Mesothelial cell of epicardium (in vitro differentiated cells): ENCODE measurements at regions not wholly inside any gene's neighbourhood (a gene's known extent, or its start where the extent isn't known, plus 50 kb on each side); places are given as distances from the start of the nearest gene placed in this dataset.

Experiments used
- DNase-seq, 2 experiments: peaks; one replicate each; pipeline ENCODE4 v3.0.0; 2021; ENCODE audit warnings: low spot score in 2 of 2; ENCODE audit not compliant: unreplicated experiment in 2 of 2
- H3K27ac Mint-ChIP-seq: 2 replicates; pipeline ENCODE4 v1.8.0; 2021; ENCODE audit warnings: mixed read lengths
- H3K27me3 Mint-ChIP-seq: 2 replicates; pipeline ENCODE4 v1.8.0; 2021; ENCODE audit warnings: low read depth, mixed read lengths
- H3K36me3 Mint-ChIP-seq: 2 replicates; pipeline ENCODE4 v1.8.0; 2021; ENCODE audit warnings: mixed read lengths
- H3K4me1 Mint-ChIP-seq: 2 replicates; pipeline ENCODE4 v1.8.0; 2021; ENCODE audit warnings: mixed read lengths
- H3K4me3 Mint-ChIP-seq: 2 replicates; pipeline ENCODE4 v1.8.0; 2021; ENCODE audit warnings: mild to moderate bottlenecking, moderate library complexity, mixed read lengths
- H3K9me3 Mint-ChIP-seq: 2 replicates; pipeline ENCODE4 v1.8.0; 2021; ENCODE audit warnings: mixed read lengths
- CTCF ChIP-seq: fragments of 200-600 bp; sonication (generic); IDR thresholded peaks from one replicate; pipeline ENCODE4 v1.5.0; 2021; ENCODE audit warnings: antibody characterized with exemption; ENCODE audit not compliant: unreplicated experiment

GRCh38 chr12:13784504-13784903, 196.9 kb downstream of the GRIN2B start:
- TF ChIP-seq CTCF: no peak
- Mint-ChIP-seq H3K4me3 (no peak overlapping the region), H3K9me3 (no peaks in the 10 kb centered on the region), H3K27ac (no peak overlapping the region), H3K27me3 (peaks cover 11% of the 10 kb centered on the region), H3K4me1 (peaks cover 10% of the 10 kb centered on the region), H3K36me3 (no peaks in the 10 kb centered on the region)
- DNase-seq: no peak

GRCh38 chr12:13780453-13780852, 200.9 kb downstream of the GRIN2B start:
- H3K4me3 Mint-ChIP-seq: no peak overlapping the region
- H3K4me1 Mint-ChIP-seq: peaks cover 10% of the 10 kb centered on the region
- no peaks in the 10 kb centered on the region for H3K36me3 Mint-ChIP-seq
- no peak for DNase-seq
- H3K27ac Mint-ChIP-seq: peak overlapping the region; percentile 26
- no peak for TF ChIP-seq CTCF
- H3K27me3 Mint-ChIP-seq: peaks cover 22% of the 10 kb centered on the region
- peaks cover 4% of the 10 kb centered on the region for H3K9me3 Mint-ChIP-seq

GRCh38 chr12:13777374-13777773, 204.0 kb downstream of the GRIN2B start:
- H3K27me3 Mint-ChIP-seq: peaks cover 19% of the 10 kb centered on the region
- no peak for DNase-seq
- TF ChIP-seq CTCF: no peak
- H3K4me3 Mint-ChIP-seq: no peak overlapping the region
- H3K9me3 Mint-ChIP-seq: peaks cover 4% of the 10 kb centered on the region
- no peaks in the 10 kb centered on the region for H3K36me3 Mint-ChIP-seq
- H3K27ac Mint-ChIP-seq: no peak overlapping the region
- H3K4me1 Mint-ChIP-seq: peaks cover 7% of the 10 kb centered on the region

- TF ChIP-seq CTCF: no peak
Observed at GRCh38 chr12:13772264-13772663, 209.1 kb downstream of the GRIN2B start.

GRCh38 chr12:13770576-13770975, 210.8 kb downstream of the GRIN2B start:
- no peak overlapping the region for H3K4me3 Mint-ChIP-seq
- no peaks in the 10 kb centered on the region for H3K9me3 Mint-ChIP-seq
- H3K27ac Mint-ChIP-seq: no peak overlapping the region
- no peak for TF ChIP-seq CTCF
- peaks cover 1% of the 10 kb centered on the region for H3K4me1 Mint-ChIP-seq
- peaks cover 5% of the 10 kb centered on the region for H3K27me3 Mint-ChIP-seq
- no peaks in the 10 kb centered on the region for H3K36me3 Mint-ChIP-seq
- no peak for DNase-seq

More at GRCh38 chr12:13772264-13772663, 209.1 kb downstream of the GRIN2B start:
- H3K9me3 Mint-ChIP-seq: peaks cover 4% of the 10 kb centered on the region
- H3K27ac Mint-ChIP-seq: no peak overlapping the region
- H3K4me1 Mint-ChIP-seq: peaks cover 1% of the 10 kb centered on the region
- DNase-seq: no peak
- no peak overlapping the region for H3K4me3 Mint-ChIP-seq
- no peaks in the 10 kb centered on the region for H3K36me3 Mint-ChIP-seq
- peaks cover 13% of the 10 kb centered on the region for H3K27me3 Mint-ChIP-seq

GRCh38 chr12:13769966-13770365, 211.4 kb downstream of the GRIN2B start:
- DNase-seq: no peak
- Mint-ChIP-seq H3K27me3 (peaks cover 7% of the 10 kb centered on the region), H3K36me3 (no peaks in the 10 kb centered on the region), H3K27ac (no peak overlapping the region), H3K4me1 (peaks cover 1% of the 10 kb centered on the region), H3K4me3 (no peak overlapping the region), H3K9me3 (no peaks in the 10 kb centered on the region)
- TF ChIP-seq CTCF: no peak
